Medulla oblongata (tissue), 1 donor: ENCODE measurements at regions not wholly inside any gene's neighbourhood (a gene's known extent, or its start where the extent isn't known, plus 50 kb on each side); places are given as distances from the start of the nearest gene placed in this dataset.
A peak's percentile ranks its signal among the peaks of the same experiment; 100 is the strongest.
"Not testable (repeated sequence)": the region's sequence is repeated elsewhere in the genome, so short reads cannot be mapped to it uniquely, and the experiment has no call there.

Experiments used
- DNase-seq: peaks from one replicate; pipeline ENCODE4 v3.0.0-alpha.2; 2015; ENCODE audit errors: extremely low spot score

DNA sequence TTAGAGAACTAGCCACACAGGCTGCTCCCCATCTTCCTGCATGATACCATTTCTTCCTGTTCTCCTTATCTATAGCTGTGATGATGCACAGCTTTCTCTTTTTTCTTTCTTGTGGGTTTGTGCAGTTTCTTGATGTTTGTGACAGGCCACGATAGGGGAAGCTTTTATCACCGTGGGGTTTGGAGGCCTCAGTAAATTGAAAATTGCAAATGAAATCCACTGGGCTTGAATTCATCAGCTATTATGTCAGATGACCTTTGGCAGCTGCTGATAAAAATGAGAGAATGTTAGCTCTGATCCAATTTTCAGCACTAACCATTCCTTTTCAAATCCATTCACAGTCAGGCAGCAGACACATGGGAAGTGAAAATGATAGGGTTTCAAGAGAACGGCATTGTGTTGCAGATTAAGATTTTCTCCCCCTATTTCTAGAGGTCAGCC, 176.9 kb upstream of the SOX2 start:
- DNase-seq: no peak

DNA sequence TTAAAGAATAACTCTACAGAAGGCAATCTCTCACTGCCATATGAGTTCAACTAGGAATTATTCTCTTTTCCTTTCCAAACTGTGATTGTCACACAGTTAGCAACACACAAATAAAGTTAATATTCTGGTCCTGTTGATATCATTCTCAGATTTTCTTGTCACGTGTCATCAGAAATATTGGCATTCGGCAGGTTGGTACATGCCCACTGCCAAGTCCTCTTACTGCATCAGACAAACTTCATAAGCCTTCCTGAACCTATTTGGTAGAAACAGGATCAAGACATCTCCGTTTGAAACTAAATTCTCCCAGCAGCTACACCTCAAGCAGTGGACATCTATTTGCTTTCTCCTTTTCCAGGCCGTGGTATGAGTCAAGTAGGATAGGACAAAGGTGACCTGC, 177.9 kb upstream of the SOX2 start:
- no peak for DNase-seq

DNA sequence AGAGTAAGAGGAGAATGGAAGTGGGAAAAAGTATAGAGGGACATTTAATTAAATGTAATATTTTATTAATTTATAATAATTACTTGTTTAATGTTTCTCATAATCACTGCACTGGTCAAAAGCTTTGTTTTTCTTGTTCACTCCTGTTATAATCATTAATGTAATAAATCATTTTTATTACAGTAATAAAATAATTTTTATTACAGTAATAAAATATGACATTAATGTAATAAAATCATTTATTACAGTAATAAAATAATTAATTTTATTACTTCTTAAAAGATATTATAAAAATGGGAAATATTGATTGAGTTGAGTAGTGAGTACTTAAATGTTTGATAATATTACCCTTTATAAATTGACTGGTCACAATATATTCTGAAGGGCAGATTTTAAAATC, 181.1 kb upstream of the SOX2 start:
- DNase-seq: no peak

DNA sequence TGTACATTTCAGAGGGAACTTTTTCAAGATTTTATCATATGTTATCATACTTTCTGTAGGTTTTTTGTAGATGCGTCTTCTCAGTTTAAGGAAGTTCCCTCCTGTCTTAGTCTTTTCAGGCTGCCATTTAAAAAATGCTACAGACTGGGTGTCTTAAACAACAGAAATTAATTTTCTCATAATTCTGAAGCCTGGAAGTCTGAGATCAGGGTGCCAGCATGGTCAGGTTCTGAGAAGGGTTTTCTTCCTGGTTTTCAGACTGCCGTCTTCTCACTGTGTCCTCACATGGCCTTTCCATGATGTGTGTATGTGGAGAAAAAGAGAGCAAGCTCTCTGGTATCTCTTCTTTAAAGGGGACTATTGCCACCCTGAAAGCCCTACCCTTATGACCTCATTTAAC, 189.9 kb upstream of the SOX2 start:
- no peak for DNase-seq

DNA sequence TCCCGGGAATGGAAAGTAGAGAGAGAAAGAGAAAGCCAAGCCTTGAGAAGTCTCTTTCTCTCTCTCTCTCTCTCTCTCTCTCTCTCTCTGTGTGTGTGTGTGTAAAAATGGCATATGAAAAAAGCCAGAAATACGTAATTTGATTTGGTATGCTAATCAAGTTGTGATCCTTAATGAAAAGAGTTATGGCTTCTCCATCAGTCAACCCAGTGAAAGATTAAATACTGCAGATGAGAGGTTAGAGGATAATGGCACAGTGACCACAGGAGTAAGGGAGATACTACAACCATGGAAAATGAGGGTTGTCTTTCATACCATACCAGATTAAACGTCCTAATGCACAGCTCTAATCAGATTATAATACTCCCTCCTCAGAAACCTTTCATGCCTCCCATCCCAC, 193.5 kb upstream of the SOX2 start:
- DNase-seq: no peak

DNA sequence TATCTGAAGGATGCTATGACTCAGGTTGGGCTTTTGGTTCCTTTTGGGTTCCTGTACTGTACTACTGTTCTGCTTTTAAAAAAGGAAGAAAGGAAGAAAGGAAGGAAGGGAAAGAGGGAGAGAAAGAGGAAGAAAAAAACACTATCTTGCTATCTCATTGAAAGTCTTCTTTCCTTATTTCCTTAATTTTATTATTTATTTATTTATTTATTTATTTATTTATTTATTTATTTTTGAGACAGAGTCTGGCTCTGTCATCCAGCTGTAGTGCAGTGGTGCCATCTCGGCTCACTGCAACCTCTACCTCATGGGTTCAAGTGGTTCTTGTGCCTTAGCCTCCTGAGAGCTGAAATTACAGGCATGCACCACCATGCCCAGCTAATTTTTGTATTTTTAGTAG, 198.9 kb upstream of the SOX2 start:
- DNase-seq: no peak

DNA sequence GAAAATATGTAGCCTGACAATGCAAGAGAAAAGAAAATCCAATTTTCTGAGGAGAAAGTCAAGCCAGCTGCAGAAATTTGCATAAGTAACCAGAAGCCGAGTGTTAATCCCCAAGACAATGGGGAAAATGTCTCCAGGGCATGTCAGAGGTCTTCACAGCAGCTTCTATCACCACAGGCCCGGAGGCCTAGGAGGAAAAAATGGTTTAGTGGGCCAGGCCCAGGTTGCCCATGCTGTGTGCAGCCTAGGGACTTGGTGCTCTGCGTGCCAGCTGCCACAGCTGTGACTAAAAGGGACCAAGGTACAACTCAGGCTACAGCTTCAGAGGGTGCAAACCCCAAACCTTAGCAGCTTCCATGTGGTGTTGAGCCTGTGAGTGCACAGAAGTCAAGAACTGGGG, 201.2 kb upstream of the SOX2 start:
- no peak for DNase-seq

DNA sequence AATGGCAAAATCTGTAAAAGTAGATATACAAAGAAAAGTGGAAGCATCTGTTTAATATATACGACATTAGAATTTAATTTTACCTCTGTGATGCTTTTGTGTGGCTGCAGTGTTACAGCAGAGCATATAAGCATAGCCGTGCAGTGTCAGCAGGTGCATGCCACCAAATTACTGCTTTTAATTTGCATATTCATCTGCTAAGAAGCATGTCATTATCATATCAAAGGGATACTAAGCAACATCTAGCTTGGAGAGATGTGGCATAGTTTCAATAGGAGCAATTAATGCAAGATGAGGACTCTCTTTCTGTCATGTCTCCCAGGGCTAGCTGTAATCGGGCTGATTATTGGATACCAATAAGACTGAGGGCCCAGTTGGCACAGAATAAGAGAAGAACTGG, 214.4 kb upstream of the SOX2 start:
- DNase-seq: no peak

DNA sequence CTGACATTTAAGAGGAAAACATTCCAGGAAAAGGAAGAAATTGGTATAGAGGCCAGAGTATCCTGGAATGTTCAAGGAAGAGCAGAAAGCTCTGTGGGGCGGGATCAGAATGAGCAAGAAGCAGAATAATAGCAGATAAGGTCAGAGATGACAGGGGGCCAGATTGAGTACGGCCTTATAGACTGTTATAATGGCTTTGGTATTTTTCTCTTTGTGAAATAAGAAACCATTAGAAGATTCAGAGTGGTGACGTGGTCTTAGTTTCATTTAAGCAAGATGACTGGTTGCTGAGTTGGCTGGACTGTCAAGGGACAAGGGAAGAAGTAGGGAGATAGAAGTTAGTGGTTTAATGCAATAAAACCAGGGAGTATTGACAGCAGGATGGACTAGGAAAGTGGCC, 218.3 kb upstream of the SOX2 start:
- no peak for DNase-seq

DNA sequence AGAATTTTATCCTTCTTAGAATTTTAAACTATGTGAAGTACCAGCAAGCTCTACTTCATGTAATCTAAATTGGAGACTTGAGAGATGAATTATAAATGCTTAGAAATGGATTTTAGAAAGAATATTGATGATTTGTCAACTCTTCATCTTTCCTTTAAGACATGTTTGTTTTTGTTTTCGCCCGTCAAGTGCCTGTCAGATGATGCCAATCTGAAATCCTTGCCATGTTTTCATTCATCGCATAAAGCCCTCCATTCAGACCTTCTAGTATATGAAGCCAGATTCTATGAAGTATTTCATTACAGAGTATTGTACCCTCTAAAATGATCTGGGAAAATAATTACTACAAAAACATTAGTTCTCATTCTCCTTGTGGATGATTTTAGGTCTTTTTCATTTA, 223.2 kb upstream of the SOX2 start:
- peak; percentile 52 for DNase-seq

DNA sequence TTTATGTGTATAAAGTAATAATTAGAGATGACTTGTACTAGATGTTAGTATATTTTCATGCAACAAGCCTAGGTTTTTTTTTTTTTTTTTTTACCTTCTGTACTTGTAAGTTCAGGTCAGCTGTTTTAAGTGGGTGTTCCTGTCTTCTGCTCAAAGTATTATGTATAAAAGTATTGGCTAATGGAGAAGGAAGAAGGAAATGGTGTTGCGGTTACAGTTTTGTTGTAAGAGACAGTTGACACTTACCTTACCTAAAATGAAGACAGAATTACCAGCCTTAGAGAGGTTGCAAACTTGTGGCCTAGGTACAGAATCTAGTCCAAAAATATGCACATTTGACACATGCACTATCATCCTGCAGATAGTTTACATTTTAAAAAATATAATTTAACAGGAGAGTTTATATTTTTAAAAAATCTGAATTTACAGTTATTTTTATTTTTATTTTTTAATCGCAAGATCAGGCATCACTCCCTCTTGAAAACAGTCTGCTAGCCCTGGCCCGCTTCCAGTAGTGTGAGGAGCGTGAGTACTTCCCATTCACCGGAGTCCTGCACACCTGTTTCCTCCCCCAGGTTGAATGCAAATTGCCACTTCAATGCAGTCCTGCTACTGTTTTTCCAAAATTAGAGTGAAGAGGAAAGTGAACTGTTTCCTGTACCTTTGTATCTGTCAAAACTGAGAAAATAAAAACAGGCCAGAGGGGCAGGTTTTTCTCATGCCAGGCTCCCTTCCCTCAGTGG, 224.3 kb upstream of the SOX2 start:
- DNase-seq: no peak

DNA sequence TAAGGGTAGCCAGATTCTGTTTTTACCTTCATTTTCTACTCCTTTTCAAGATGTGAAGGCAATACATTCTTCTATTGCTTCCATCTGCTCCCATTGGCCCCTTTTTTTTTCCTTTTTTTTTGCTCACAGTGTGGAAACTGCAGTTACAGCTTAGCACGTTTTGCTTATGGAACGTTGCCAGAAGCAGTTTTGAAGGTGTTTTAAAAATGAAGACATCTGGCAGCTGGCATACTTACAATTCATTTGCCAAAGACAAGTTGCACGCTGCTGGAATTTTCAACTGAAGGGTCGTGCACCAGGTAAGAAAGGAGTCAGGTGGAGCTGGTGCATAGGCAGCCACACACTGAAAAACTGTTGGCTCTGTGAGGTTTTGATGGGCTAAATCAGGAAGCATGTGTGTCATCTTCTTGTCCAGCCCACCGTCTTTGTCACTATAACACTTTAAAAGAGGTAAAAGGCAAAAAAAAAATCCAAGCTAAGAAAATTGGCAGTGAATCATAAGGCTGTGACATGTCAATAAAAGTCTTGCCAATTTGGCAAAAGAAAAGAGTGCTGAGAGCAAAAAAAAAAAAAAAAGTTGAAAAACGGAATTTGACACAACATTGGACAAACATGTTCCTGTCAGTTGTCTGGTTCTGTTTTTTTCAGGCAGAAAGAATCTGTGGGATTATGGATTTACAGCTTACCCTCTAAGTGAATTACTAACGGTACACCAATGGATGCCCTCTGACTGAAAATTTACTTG, 225.4 kb upstream of the SOX2 start:
- peak; percentile 28 for DNase-seq

DNA sequence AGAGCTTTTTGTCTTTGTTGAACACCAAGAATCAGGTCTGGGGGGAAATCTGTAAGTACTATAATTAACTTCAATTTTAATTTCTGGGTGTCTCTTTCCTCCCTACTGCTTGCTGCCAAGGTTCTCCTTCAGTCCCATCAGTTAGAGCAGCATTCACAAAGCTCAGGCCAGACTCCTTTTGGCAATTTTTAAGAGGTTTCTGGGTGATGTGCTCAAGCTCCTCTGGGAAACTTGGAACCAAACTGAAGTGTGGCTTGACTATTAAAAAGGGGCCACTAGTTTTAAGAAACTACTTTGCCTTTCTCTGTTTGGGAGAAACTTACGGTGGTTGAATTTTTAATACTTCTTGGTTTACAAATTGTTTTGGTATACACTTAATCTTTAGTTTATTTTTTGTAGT, 227.7 kb upstream of the SOX2 start:
- peak; percentile 68 for DNase-seq

DNA sequence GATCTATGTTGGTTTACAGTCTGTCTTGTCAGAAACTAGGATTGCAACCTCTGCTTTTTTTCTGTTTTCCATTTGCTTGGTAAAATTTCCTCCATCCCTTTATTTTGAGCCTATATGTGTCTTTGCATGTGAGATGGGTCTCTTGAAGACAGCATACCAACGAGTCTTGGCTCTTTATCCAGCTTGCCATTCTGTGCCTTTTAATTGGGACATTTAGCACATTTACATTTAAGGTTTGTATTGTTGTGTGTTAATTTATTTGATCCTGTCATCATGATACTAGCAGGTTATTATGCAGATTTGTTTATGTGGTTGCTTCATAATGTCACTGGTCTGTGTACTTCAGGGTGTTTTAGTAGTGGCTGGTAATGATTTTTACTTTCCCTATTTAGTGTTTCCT, 236.6 kb upstream of the SOX2 start:
- not testable (repeated sequence) for DNase-seq

DNA sequence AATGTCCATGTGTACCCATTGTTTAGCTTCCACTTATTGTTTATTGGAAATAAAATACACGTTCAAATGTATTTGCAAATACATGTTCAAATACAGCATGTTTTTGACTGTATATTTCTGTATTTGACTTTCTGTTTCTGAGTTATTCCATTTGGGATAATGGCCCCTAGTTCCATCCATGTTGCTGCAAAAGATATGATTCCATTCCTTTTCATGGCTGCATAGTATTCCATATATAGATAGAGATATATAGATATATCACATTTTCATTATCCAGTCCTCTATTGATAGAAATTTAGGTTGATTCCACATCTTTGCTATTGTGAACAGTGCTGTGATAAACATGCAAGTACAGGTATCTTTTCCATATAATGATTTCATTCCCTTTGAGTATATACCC, 241.4 kb upstream of the SOX2 start:
- DNase-seq: no peak

DNA sequence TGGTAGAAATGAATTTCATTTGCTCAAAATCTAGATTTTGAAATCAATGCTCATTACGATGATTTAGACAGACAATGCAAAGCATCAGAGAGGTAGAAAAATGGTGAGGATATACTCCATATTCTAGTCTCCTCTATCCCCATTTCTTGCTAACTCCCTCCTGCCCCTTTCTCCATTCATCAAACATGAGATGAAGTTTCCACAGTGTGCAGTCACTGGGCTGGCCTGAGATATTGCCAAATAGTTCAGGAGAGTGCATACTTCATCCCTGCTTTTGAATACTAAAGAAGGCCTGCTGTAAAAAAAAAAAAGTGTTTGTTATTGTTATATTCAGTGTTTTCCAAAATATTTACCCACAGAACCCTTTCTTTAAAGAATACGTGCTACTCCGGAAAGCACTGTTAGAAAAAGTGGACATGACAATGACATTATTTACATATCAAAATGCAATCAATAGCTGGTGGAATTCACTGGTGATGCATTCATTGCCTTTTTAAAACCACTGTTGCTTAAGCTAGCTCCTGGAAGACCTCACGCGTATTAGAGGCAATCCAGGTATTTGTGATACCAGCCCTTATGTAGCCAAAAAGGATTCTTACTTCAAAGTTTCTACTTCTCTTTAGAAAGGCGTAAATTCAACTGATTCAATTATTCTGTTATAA, 247.6 kb upstream of the SOX2 start:
- peak; percentile 49 for DNase-seq

DNA sequence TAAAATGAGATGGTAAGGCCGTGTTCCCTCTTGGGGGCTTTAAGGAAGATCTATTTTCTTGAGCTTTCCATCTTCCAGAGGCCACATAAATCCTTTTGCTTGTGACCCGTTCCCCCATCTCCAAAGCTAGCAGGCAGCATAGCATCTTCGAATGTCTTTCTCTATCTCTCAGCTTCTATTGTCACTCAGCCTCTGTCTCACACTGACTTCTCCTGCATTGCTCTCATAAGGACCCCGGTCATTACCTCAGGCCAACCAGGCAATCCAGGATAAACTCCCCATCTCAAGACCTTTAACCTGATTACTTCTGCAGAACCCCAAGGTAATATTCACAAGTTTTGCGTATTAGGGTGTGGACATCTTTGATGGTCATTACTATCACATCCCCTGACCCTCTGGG, 250.3 kb upstream of the SOX2 start:
- DNase-seq: no peak

DNA sequence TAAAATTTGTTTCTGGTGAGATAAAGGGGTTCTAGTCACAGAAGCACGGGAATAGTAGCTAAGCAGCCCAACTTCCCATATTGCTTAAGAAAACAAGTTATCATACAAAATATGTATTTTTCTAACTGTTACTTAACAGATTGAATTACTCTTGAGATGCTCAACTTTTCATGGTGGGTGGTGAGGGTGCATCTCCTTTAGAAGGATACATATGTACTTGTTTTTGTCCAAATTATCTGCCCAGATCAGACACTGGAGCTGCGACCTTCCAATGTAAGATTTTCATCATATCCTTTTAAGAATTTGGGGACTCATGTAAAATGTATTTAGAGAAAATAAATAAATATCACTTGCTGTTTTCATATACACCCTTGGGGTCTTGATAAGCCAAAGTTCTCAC, 252.2 kb upstream of the SOX2 start:
- DNase-seq: peak; percentile 29

DNA sequence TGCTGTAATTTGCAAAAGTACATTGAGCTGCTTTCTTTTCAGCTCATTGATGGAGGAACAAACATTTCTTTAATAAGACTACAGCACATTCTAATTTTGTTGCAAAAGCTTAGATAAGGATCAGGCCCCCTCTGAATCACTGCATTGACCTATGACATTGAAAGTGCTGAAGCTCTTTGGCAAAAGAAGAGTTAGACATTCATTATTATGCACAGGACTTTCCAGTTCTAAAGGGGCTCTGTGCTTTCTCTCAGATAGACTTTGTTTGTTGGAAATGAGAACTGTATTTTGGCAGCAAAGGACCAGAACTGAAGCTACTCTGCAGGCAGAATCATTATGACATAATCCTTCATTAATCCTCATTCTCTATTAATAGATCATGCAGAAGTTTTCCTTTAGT, 252.9 kb upstream of the SOX2 start:
- DNase-seq: peak; percentile 89

DNA sequence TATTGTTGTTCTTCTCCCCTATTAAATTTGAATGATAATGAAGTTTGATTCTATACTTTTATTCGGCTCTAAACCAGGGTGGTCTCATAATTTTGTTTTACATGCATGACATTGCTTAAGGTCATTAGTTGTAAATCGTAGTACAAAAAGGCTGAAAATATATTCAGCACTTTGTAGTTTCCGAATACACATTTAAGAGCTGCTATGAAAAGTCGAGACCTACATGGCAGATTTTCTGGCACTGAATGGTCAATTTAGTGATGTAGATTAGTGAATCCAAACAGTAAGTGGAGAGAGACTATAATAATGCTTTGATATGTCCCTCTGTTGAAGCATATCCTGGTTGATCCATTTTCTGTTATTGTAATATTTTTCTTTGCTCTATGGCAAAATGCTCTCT, 254.0 kb upstream of the SOX2 start:
- peak; percentile 54 for DNase-seq

DNA sequence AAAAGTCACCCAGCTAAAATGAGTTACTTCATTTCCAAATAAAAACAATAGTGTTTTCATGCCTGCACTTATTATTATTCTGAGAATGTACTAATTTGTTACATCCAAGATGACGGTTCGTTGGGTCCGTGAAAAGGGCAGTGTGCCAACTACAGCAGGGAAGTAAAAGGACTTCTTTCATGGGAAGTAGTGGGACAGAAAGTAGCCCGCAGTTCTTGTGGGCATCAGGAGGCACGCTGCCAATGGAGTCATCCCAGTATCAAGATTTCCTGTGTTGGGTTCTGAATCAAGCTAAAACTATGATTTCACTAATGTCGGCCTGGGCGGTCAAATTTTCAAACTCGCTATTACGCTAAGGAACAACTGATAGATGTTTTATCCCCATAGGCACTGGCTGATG, 254.5 kb upstream of the SOX2 start:
- DNase-seq: peak; percentile 94

DNA sequence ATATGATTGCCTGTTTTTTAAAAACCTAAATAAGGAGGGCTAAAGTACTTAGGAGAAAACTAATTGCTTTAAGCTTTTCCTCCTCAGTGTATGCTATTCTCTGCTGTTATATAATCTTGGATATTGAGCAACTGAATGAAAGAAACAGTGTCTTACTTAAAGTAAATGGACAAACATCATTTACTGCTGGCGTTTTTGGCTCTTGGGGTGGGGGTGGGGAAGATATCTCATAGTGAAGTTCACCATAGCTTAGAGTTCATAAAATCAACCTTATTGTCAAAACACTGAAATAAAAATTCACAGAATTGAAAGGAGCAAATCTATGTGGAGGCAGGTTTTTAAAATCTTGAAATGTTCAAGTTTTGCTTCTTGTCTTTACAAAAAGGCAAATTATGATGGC, 256.4 kb upstream of the SOX2 start:
- no peak for DNase-seq

DNA sequence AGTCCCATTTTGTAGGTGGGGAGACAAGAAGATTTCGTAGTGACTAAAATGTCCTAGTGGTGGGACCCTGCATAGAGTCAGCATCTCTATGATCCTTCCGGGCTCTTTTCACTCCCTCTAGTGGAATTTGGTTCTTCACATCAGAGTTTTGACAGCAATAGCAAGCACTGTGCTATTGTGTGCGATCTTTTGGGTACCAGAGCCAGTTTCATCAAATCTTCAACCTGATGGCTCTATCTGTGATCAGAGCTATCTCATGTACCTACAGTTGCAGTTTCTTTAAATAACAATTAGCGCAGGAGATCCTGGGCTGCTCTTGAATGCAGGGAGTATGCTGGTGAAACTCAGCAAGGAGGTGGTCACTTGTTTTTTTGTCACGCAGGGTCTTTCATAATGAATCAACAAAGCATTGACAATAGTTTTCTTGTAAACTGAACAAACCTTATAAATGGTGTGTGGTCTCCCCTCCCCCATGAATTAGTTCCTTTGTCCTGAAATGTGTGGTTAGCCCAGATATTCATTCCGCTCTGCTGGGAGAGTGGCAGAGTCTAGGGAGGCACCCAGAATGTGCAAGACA, 257.2 kb upstream of the SOX2 start:
- DNase-seq: peak; percentile 82
